Cardiac fibroblast (primary cell): ENCODE measurements at regions not wholly inside any gene's neighbourhood (a gene's known extent, or its start where the extent isn't known, plus 50 kb on each side); places are given as distances from the start of the nearest gene placed in this dataset.

ENCODE experiments used
- DNase-seq, 2 donors: peaks; one replicate each; pipeline versions ENCODE4 v3.0.0 to v3.0.0-alpha.2; 2010; ENCODE audit warnings: low read depth in 2 of 2
- H3K4me3 ChIP-seq, 2 donors: replicated peaks in 1 of 2; 1 replicate in 1 of 2; 2 replicates in 1 of 2; pipeline ENCODE4 v1.5.1; 2011; ENCODE audit warnings: low read depth in 2 of 2, low read length in 2 of 2, mild to moderate bottlenecking in 2 of 2, moderate library complexity in 1 of 2
- TF ChIP-seq, protein P1 (sequence below): IDR thresholded peaks from one replicate; pipeline ENCODE4 v1.5.1; 2011; ENCODE audit warnings: low read depth, mild to moderate bottlenecking, low read length, inconsistent platforms

- TF ChIP-seq, protein P1, sequence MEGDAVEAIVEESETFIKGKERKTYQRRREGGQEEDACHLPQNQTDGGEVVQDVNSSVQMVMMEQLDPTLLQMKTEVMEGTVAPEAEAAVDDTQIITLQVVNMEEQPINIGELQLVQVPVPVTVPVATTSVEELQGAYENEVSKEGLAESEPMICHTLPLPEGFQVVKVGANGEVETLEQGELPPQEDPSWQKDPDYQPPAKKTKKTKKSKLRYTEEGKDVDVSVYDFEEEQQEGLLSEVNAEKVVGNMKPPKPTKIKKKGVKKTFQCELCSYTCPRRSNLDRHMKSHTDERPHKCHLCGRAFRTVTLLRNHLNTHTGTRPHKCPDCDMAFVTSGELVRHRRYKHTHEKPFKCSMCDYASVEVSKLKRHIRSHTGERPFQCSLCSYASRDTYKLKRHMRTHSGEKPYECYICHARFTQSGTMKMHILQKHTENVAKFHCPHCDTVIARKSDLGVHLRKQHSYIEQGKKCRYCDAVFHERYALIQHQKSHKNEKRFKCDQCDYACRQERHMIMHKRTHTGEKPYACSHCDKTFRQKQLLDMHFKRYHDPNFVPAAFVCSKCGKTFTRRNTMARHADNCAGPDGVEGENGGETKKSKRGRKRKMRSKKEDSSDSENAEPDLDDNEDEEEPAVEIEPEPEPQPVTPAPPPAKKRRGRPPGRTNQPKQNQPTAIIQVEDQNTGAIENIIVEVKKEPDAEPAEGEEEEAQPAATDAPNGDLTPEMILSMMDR, result no peak
- H3K4me3 ChIP-seq, result no peak overlapping the region
- DNase-seq, result no peak
Observed at GRCh38 chr11:127677660-127678425, 677.3 kb upstream of the KIRREL3 start.

- TF ChIP-seq, protein P1, result no peak
- DNase-seq, result peak in 1 of 2 donors; percentile 4
Observed at GRCh38 chr11:127675581-127675980, 675.0 kb upstream of the KIRREL3 start.

DNA sequence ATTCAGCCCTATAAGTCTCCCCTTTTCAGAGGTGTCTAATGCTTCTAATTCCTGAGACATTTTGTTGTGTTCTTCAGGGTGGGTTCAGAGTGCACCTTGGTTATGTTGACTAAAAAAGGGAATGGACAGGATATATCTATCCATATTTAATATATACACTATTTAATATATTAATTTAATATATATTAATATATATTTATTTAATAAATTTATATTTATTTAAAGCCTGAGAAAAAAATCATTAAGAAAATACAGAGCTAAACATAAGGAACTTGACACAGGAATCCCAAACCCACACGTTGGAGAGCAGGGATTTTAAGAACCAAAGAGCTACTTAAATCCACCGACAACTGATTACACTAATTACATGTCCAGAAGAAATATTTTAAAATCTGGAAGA is 674.2 kb upstream of the KIRREL3 start:
- no peak for DNase-seq
- TF ChIP-seq, protein P1, result no peak
- H3K4me3 ChIP-seq, result no peak overlapping the region

More at GRCh38 chr11:127675581-127675980, 675.0 kb upstream of the KIRREL3 start:
- no peak overlapping the region for H3K4me3 ChIP-seq

DNA sequence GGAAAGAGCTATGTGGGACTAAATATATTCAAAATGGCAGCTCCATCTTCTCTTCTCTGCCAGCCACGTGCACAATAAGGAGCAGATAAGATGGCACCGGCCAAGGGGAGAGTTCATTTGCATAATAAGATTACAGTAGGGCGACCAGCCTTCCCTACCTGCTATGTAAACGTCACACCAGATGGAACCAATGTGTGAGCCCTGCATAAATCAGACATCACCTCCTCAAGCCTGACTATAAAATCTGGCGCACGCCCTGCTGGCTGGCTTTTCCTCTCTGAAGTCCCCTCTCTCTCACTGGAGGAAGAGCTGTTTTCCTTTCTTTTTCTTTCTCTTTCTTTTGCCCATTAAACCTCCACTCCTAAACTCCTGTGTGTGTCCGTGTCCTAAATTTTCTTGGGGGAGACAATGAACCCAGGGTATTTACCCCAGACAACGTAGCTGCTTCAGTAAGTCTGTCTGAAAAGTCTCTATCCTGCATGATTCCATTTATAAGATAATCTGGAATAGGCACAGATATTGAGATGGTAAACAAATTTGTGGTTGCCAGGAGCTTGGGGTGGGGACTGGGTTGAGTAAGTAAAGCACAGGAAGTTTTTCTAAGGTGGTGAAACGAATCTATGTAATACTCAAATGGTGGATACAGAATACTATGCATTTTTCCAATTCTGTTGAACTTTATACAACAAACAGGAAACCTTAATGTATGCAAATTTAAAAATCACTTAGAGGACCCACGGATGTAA is 670.0 kb upstream of the KIRREL3 start:
- H3K4me3 ChIP-seq, result no peak overlapping the region
- DNase-seq, result no peak
- TF ChIP-seq, protein P1, result no peak

GRCh38 chr11:127656116-127656836 is 655.7 kb upstream of the KIRREL3 start:
- no peak overlapping the region for H3K4me3 ChIP-seq
- peak in 1 of 2 donors; percentile 5 for DNase-seq
- TF ChIP-seq, protein P1, result no peak

DNA sequence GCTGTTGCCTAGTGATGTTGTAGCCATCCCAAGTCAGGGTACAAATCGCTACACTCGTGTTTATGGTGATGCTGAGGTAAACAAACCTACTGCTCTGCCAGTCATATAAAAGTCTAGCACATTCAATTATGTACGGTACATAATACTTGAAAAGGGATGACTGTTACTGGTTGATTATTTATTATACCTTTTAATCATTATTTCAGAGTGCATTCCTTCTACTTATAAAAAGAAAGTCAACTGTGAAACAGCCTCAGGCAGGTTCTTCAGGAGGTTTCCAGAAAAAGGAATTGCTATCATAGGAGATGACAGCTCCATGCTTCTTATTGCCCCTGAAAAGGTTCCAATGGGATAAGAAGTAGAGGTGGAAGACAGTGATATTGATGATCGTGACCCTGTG is 652.5 kb upstream of the KIRREL3 start:
- no peak for DNase-seq
- H3K4me3 ChIP-seq, result no peak overlapping the region
- TF ChIP-seq, protein P1, result no peak
